ENCODE measurements at regions not wholly inside any gene's neighbourhood (a gene's known extent, or its start where the extent isn't known, plus 50 kb on each side); places are given as distances from the start of the nearest gene placed in this dataset.

GRCh38 chr9:26675035-26675434, 217.6 kb downstream of the CAAP1 start:
- TF ChIP-seq POLR2A (IDR thresholded peaks at IDR 0.05), result no peak
- no peak for TF ChIP-seq CTCF (IDR thresholded peaks at IDR 0.05)
